ENCODE measurements at regions not wholly inside any gene's neighbourhood (a gene's known extent, or its start where the extent isn't known, plus 50 kb on each side); places are given as distances from the start of the nearest gene placed in this dataset.

GRCh38 chr14:98187281-98187680 is 1084.7 kb downstream of the BCL11B start:
- TF ChIP-seq CTCF (IDR thresholded peaks at IDR 0.05) (no peak), POLR2A (IDR thresholded peaks at IDR 0.05; ENCODE audit: low read depth) (no peak), POLR2AphosphoS5 (IDR thresholded peaks at IDR 0.05) (no peak)
